HFFc6 (cell line): ENCODE measurements at regions not wholly inside any gene's neighbourhood (a gene's known extent, or its start where the extent isn't known, plus 50 kb on each side); places are given as distances from the start of the nearest gene placed in this dataset.

Experiments used
- DNase-seq: peaks from one replicate; pipeline ENCODE4 v3.0.0-alpha.2; 2018
- H3K27ac Mint-ChIP-seq: 2 replicates; pipeline ENCODE4 v1.8.0; 2020; ENCODE audit warnings: mild to moderate bottlenecking, mixed read lengths
- H3K27me3 Mint-ChIP-seq: 2 replicates; pipeline ENCODE4 v1.8.0; 2021; ENCODE audit warnings: mild to moderate bottlenecking, moderate library complexity, mixed read lengths; ENCODE audit not compliant: insufficient read depth
- H3K36me3 Mint-ChIP-seq: 2 replicates; pipeline ENCODE4 v1.8.0; 2021; ENCODE audit warnings: low read depth, mixed read lengths
- H3K4me1 Mint-ChIP-seq: 2 replicates; pipeline ENCODE4 v1.8.0; 2020; ENCODE audit warnings: low read depth, mixed read lengths
- H3K4me3 Mint-ChIP-seq: 2 replicates; pipeline ENCODE4 v1.8.0; 2020; ENCODE audit warnings: mild to moderate bottlenecking, moderate library complexity, mixed read lengths
- H3K9me3 Mint-ChIP-seq: 2 replicates; pipeline ENCODE4 v1.8.0; 2020; ENCODE audit warnings: mild to moderate bottlenecking, mixed read lengths
- CTCF ChIP-seq: fragments of 200-600 bp; sonication (generic); IDR thresholded peaks from 2 replicates; pipeline ENCODE4 v1.5.0; 2021; ENCODE audit warnings: antibody characterized with exemption, mild to moderate bottlenecking

GRCh38 chr5:167745868-167746267 is 545.6 kb upstream of the WWC1 start:
- no peak for DNase-seq
- Mint-ChIP-seq H3K4me3 (no peak overlapping the region), H3K9me3 (no peaks in the 10 kb centered on the region), H3K36me3 (0 out of 2 replicates have a peak, but pooled peaks cover 5% of the 10 kb centered on the region), H3K27ac (no peak overlapping the region), H3K4me1 (peaks cover 34% of the 10 kb centered on the region), H3K27me3 (peaks cover 2% of the 10 kb centered on the region; the same call in 1 of the 2 replicates)
- TF ChIP-seq CTCF = no peak

GRCh38 chr5:167750586-167750985 is 540.9 kb upstream of the WWC1 start:
- Mint-ChIP-seq H3K27ac (no peak overlapping the region), H3K27me3 (peaks cover 2% of the 10 kb centered on the region; the same call in 1 of the 2 replicates)

DNA sequence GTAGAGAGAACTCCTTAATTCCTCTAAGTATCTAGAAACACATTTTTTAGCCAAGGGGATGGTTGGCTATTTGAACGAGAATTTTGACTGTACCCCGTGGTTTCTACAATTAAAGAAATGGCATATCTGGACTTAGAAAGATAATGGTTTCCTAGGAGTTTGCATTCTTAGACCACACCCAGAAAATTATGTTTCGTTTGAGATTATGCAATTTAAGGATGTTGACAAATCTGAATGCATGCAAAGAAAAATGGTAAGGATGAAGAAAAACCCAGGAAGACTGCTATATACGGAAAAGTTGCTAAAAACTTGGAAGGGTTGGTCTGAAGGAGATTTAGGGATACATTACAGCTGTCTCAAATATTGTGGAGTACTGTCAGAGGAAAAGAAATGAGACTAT is 538.5 kb upstream of the WWC1 start:
- DNase-seq = no peak
- Mint-ChIP-seq H3K36me3 (0 out of 2 replicates have a peak, but pooled peaks cover 5% of the 10 kb centered on the region), H3K4me3 (no peak overlapping the region), H3K4me1 (peaks cover 42% of the 10 kb centered on the region), H3K27ac (no peak overlapping the region), H3K9me3 (no peaks in the 10 kb centered on the region), H3K27me3 (peaks cover 2% of the 10 kb centered on the region; the same call in 1 of the 2 replicates)
- no peak for TF ChIP-seq CTCF

More at GRCh38 chr5:167750586-167750985, 540.9 kb upstream of the WWC1 start:
- Mint-ChIP-seq H3K9me3 (no peaks in the 10 kb centered on the region), H3K36me3 (0 out of 2 replicates have a peak, but pooled peaks cover 5% of the 10 kb centered on the region), H3K4me1 (peaks cover 40% of the 10 kb centered on the region), H3K4me3 (no peak overlapping the region)
- DNase-seq = no peak
- no peak for TF ChIP-seq CTCF

DNA sequence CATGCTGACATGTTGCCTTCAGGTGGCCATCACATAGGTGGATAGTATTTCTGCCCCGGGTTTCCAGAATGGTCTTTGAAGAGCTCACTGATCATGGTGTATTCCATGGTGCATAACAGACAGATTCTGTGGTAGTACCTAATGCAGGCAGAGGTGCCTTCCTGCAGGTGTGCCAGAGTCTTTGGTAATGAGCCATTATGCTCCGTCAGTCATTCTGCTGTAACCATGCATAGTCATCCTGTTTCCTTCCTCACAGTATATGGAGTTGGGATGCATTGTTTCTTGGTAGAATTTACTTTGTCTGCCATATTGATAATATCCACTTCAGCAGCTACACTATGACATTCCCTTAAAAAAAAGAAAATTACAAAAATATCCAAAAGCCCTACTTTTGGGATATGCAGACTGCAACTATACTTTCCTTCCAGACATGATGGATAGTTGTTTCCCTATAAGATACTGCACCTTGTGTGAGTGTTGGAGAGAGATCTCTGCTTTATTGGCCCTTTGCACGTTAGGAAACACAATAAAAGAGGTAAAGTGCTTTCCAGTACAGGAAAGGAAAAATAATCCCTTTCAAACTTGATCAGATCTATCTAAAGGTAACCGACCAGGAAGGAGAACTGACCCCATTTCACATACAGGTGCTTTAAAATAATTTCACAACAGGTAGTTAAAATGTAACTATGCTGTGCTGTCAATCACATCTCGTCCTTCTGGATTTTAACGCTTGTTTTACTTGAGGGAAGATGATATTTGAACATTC is 537.5 kb upstream of the WWC1 start:
- Mint-ChIP-seq H3K4me3 (no peak overlapping the region), H3K27ac (peak overlapping the region; percentile 7; the same call in 1 of the 2 replicates), H3K36me3 (0 out of 2 replicates have a peak, but pooled peaks cover 5% of the 10 kb centered on the region), H3K9me3 (no peaks in the 10 kb centered on the region), H3K4me1 (peaks cover 51% of the 10 kb centered on the region), H3K27me3 (peaks cover 2% of the 10 kb centered on the region; the same call in 1 of the 2 replicates)
- TF ChIP-seq CTCF = no peak
- DNase-seq = no peak

DNA sequence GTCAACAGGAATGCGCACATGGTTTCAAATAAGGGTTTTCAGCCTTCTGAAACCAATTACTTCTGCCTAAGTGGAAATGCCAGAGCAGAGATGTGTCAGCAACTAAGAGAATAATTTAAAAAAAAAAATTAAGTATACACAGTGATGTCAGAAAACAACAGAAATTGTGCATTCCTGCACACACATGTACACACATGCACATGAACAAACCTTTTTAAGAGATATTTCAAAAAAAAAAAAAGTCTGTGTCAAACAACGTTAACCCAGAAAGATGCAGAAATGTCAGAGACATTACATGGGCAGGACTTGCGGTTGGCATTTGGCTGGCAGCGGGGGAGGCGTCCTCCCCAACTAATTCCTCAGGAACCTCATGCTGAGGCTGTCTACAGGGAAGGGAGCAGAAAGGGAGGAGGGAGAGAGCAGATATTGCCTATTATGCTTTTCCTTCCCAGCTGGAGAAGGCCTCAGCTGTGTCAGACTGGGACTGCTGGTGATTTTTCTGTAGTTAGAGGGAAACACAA is 536.9 kb upstream of the WWC1 start:
- peaks cover 56% of the 10 kb centered on the region for H3K4me1 Mint-ChIP-seq
- H3K36me3 Mint-ChIP-seq = 0 out of 2 replicates have a peak, but pooled peaks cover 5% of the 10 kb centered on the region
- peak; percentile 17 for DNase-seq
- peak overlapping the region; percentile 79 for H3K27ac Mint-ChIP-seq
- no peak for TF ChIP-seq CTCF
- H3K4me3 Mint-ChIP-seq = peak overlapping the region; percentile 65
- H3K9me3 Mint-ChIP-seq = no peaks in the 10 kb centered on the region
- peaks cover 2% of the 10 kb centered on the region; the same call in 1 of the 2 replicates for H3K27me3 Mint-ChIP-seq
